GM18870 (cell line): ENCODE measurements at regions not wholly inside any gene's neighbourhood (a gene's known extent, or its start where the extent isn't known, plus 50 kb on each side); places are given as distances from the start of the nearest gene placed in this dataset.
"Not testable (repeated sequence)": the region's sequence is repeated elsewhere in the genome, so short reads cannot be mapped to it uniquely, and the experiment has no call there.

ENCODE experiments used
- ATAC-seq: cut with Tn5 transposase; IDR thresholded peaks from one replicate; pipeline ENCODE4 v1.9.1; 2021; ENCODE audit warnings: moderate library complexity; ENCODE audit not compliant: unreplicated experiment

DNA sequence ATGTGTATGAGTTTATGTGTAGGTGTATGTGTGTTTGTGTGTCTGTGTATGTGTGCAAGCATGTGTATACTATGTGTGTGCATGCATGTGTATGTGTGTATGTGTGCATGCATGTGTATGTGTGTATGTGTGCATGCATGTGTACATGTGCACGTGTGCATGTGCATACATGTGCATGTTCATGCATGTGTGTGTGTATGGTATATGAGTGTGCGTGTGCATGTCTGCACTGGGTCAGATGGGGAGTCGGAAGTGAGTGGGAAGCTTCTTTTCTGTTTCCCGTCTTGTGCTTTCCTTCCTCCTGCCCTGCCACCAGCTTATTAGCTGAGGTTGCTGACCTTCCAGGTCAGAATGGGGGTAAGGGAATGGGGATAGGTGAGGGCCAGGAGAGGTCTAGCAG, 174.7 kb downstream of the MAP2K4 start:
- no peak for ATAC-seq

DNA sequence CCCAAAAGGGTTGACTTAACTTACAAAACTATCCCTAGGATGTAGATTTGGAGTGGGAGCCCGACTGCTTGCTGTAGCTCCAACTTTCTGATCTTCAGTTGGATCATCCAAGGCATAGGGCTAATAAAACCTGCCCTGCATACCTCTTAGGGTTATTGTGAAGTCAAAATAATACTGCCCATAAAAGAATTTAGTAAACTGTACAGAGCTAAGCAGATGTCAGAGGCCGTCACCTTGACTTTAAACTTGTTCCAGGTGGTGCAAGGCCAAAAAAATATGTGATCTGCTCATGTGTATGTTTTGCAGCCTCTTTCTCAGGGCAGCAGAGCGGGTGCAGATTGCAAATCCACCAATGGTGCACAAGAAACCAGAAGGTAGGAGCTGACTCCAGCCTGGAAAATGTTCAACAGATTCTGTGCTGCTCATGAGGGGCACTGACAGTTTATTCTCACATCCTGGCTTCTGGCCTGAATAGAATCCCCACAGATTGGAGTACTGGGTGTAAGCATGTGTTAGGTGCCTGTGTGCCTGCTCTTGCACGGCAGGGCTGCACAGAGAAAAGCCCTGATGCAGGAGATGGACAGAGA, 180.7 kb downstream of the MAP2K4 start:
- no peak for ATAC-seq

- ATAC-seq: no peak
These were observed 189.0 kb downstream of the MAP2K4 start for GRCh38 chr17:12209632-12210191.

DNA sequence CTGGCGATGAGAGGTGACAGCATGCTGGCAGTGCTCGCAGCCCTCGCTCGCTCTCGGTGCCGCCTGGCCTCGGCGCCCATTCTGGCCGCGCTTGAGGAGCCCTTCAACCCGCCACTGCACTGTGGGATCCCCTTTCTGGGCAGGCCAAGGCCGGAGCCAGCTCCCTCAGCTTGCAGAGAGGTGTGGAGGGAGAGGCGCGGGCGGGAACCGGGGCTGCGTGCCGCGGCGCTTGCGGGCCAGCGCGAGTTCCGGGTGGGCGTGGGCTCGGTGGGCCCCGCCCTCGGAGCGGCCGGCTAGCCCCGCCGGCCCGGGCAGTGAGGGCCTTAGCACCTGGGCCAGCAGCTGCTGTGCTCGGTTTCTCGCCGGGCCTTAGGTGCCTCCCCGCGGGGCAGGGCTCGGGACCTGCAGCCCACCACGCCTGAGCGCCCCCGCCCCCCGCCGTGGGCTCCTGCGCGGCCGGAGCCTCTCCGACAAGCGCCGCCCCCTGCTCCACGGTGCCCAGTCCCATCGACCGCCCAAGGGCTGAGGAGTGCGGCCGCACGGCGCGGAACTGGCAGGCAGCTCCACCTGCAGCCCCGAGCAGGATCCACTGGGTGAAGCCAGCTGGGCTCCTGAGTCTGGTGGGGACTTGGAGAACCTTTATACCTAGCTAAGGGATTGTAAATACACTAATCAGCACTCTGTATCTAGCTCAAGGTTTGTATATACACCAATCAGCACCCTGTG, 200.2 kb downstream of the MAP2K4 start:
- not testable (repeated sequence) for ATAC-seq

DNA sequence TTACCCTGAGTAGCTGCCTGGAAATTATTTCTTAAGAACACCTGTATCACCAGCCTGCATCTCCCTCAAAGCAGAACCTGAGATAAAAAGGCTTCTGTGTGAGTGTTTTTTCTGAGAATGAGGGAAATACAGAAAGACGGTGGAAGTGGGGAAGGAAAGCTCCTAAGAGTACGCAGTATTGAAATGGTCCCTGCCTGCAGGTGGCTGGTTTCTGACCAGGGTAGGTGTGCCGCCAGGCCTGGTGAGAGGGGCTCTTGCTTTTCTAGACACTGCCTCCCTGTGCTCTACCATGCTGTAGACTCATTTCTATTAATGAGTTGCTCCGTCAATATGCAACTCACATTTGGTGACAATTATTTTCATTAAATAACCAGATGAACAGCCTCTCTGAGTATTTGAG, 201.7 kb downstream of the MAP2K4 start:
- ATAC-seq: no peak

DNA sequence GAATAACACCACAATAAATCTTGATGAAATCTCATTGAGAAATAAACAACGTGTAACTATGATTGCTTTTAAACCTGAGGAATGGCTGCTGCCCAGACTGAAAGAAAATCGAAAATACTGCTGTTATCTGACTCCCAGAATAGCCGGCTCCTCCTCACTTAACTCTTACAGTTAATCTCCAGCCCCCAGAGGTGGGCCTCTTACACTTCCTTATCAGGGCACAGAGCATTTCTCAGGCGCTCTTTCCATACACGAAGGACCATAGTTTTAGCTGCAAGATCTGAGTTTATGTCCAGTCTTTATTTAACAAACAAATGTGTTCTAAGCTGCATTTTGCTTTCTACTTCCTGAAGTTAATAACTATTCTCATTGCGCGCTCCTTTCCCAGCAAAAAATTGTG, 206.9 kb downstream of the MAP2K4 start:
- ATAC-seq: no peak

- ATAC-seq: no peak
These were observed 208.7 kb downstream of the MAP2K4 start for GRCh38 chr17:12229335-12229734.

DNA sequence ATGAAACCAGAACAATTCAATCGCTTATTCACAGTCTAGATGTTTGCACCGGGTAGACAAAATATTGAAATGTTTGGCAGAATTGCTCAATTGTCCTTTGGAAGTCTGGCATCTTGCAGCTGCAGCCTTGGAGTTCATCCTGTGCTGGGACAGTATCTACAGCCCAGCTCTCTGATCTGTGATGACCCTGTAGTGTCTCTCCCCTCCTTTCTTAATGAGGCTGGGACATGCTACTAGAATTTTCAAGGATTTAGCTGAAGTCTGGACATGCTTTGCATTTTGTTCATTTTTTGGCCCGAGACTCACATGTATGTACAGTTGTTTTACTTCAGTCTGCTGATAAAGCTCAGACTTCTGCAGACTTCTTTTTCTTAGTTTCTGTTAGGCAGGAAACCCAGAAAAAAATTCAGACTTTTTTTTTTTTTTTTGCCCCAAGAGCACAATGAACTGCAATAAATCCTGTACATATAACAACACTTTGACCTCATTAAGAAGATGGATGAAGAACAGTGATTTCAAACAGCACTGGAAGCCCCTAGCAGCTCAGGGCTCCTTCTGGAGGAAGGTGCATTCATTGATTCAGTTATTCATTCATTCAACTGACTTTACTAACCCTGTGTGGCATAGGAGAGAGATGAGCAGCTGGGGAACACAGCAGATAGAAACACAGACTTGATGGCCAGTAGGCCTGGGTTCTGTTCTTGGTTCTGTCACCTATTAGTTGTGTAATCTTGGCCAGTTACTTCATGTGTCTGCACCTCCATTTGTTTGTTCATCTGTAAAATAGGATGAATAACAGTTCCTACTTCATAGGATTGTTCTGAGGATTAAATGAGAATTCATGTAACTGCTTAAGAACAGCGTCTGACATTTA, 210.0 kb downstream of the MAP2K4 start:
- no peak for ATAC-seq

- ATAC-seq: no peak
These were observed 210.6 kb downstream of the MAP2K4 start for GRCh38 chr17:12231355-12231682.

- ATAC-seq: not testable (repeated sequence)
These were observed 218.3 kb downstream of the MAP2K4 start for GRCh38 chr17:12239021-12239420.

GRCh38 chr17:12242345-12242954, 221.8 kb downstream of the MAP2K4 start:
- no peak for ATAC-seq

GRCh38 chr17:12247761-12248160, 227.1 kb downstream of the MAP2K4 start:
- ATAC-seq: no peak

GRCh38 chr17:12250973-12251372, 230.3 kb downstream of the MAP2K4 start:
- no peak for ATAC-seq

DNA sequence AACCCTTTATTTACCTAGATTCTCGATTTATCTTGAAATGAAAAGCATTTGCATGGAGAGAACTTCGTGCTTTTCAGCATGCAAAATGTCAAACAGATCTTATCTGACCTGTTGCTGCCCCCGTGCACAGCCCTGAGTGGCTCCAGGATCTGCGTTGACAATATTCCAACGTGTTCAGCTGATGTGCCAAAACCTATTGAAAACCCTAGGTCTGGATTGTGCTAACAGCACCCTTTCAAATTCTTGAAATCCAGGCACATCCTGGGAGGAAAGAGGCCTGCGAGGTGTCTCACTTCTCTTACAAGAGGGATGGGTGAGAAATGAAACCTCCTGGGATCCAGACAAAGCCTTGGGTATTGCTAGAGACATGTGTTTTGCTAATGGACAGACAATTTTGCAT, 231.8 kb downstream of the MAP2K4 start:
- no peak for ATAC-seq

DNA sequence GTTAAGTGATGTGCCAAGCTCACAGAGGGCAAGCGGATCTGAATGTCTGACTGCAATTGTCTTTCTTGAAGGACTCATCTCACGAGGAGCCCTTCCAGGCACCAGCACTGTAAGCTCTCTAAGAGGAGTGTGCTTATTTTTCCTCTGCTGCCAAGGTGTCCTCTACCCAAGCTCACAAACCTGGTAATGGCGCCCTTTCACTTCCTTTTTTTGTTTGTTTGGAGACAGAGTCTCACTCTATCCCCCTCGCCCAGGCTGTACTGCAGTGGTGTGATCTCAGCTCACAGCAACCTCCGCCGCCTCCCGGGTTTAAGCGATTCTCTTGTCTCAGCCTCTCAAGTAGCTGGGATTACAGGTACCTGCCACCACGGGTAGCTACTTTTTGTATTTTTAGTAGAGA, 233.8 kb downstream of the MAP2K4 start:
- no peak for ATAC-seq

DNA sequence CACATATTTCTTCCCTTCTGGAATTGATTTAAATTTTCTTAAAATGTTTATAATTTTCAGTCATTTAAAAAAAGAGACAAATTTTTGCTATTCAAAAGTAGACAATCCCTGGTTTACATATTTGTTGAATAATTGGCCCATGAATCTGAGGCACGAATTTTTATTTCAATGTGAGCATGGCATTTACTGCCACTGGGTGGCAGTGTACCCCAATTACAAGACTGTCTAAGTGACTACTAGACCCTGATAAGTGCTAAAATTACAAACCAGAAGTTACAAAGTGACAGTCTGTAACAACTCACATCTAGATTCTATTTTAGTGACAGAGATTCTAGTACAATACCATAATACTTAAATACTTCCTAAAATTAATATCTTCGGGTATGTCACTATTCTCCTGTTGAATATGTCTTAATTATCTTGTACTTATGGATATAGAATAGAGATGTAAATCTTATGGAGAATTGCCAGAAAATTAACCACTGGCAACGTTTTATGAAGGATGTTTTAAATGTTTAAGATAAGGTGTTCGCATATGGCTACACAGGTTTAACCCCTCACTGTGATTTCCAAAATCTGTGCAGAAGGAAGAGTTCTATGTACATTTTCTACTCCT, 235.8 kb downstream of the MAP2K4 start:
- no peak for ATAC-seq

DNA sequence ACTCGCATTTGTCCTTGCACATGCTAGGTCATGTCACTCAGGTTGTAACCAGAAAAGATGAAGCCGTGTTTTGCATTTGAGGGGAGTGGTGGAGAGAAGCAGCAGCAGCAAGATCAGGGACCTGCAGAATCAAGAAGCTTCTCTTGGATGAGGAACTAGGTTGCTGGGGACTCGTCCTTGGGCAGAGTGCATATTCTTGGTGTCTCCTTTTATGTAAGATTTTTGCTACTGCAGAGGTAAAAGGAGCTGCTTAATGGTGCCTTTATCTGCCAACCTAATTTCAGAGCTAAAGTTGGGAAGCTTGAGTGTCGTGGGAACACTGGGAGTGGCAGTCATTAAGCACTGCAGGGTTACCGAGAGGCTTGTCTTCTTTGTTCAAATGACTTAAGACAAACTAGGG, 236.5 kb downstream of the MAP2K4 start:
- ATAC-seq: no peak

GRCh38 chr17:12261354-12261753, 240.7 kb downstream of the MAP2K4 start:
- no peak for ATAC-seq

GRCh38 chr17:12269751-12270150, 249.1 kb downstream of the MAP2K4 start:
- ATAC-seq: no peak

DNA sequence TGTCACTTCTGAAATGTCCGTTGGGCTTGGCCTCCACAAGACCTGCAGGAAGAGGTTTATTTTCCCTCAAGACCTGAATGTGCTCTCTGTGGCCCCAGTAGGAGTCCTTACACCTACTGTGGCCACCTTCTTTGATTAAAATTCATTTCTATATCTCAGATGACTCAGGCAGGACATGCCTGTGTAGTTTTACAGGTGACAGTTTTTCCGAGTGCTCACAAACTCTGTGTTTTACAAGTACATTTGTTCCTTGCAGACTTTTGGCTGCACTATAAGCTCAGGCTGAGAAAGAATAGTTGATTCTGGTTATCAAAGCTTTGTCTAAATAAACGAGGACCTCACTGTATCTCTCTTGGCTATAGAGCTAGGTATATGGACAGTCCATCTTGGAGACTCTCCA, 257.1 kb downstream of the MAP2K4 start:
- ATAC-seq: no peak

DNA sequence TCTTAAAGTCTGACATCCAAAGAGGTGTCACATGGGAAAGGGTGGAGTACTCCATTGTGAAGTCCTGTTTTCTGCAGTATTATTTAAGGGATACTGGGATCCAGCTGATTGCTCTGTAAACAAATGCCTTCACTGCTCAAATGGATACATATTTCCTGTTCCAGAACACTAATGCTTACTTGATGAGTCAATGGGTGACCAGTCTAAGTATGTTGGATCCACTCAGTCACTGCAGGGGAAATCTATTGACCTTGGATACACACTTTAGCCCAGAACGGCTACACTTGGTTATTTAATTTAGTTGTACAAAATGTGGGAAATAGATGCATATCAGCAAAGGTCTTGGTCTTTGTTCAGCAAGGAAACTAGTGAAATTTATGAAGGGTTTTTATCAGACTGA, 261.4 kb downstream of the MAP2K4 start:
- ATAC-seq: no peak
